Calu3 (cell line): ENCODE measurements at regions not wholly inside any gene's neighbourhood (a gene's known extent, or its start where the extent isn't known, plus 50 kb on each side); places are given as distances from the start of the nearest gene placed in this dataset.

Experiments used
- BruUV-seq: library from RNA; stranded (reverse); fragments of 400-500 nt; replicated peaks from 2 replicates; lab custom pipeline; 2021; lab: Mats Ljungman, UMichigan
- CTCF ChIA-PET: fragments of 300-600 bp; sonication (Branson Sonifier 250); formaldehyde crosslinking; loops from one replicate; lab custom pipeline; 2022; ENCODE audit warnings: antibody characterized with exemption; lab: Charles Lee
- DNase-seq: peaks from one replicate; pipeline ENCODE4 v3.0.0; 2022
- H3K27ac Mint-ChIP-seq: one replicate; pipeline ENCODE4 v1.8.0; 2022; ENCODE audit warnings: mixed read lengths; ENCODE audit not compliant: unreplicated experiment
- H3K27me3 Mint-ChIP-seq: one replicate; pipeline ENCODE4 v1.8.0; 2022; ENCODE audit warnings: mixed read lengths; ENCODE audit not compliant: unreplicated experiment
- H3K36me3 Mint-ChIP-seq: one replicate; pipeline ENCODE4 v1.8.0; 2022; ENCODE audit warnings: mild to moderate bottlenecking, moderate library complexity, mixed read lengths; ENCODE audit not compliant: insufficient read depth, unreplicated experiment
- H3K4me1 Mint-ChIP-seq: one replicate; pipeline ENCODE4 v1.8.0; 2022; ENCODE audit warnings: mild to moderate bottlenecking, low read depth, mixed read lengths; ENCODE audit not compliant: unreplicated experiment
- H3K4me3 Mint-ChIP-seq: one replicate; pipeline ENCODE4 v1.8.0; 2022; ENCODE audit warnings: mild to moderate bottlenecking, low read depth, moderate library complexity, mixed read lengths; ENCODE audit not compliant: unreplicated experiment
- H3K9me3 Mint-ChIP-seq: one replicate; pipeline ENCODE4 v1.8.0; 2022; ENCODE audit warnings: low read depth, mixed read lengths; ENCODE audit not compliant: unreplicated experiment
- CTCF ChIP-seq: fragments of 200-600 bp; IDR thresholded peaks from one replicate; pipeline ENCODE4 v1.8.0; 2022; ENCODE audit warnings: antibody characterized with exemption; ENCODE audit not compliant: unreplicated experiment
- intact Hi-C: fragments of 100-400 bp; cut with micrococcal nuclease; formaldehyde crosslinking; loops from one replicate; pipeline ENCODE4 v1.10.0; 2022; ENCODE audit not compliant: unreplicated experiment

- intact Hi-C loops = no loop called here
- H3K27ac Mint-ChIP-seq = no peak overlapping the region
- no peaks in the 10 kb centered on the region for H3K4me1 Mint-ChIP-seq
- H3K9me3 Mint-ChIP-seq = peaks cover 7% of the 10 kb centered on the region
- no peak for DNase-seq
- CTCF ChIA-PET = no interaction called here
- no peak for TF ChIP-seq CTCF
- no peaks in the 10 kb centered on the region for H3K27me3 Mint-ChIP-seq
- H3K4me3 Mint-ChIP-seq = no peak overlapping the region
- no peaks in the 10 kb centered on the region for H3K36me3 Mint-ChIP-seq
- no TSS peak for BruUV-seq
Measured at GRCh38 chr14:39621678-39622077, 189.4 kb upstream of the FBXO33 start.

GRCh38 chr14:39621223-39621622 is 189.0 kb upstream of the FBXO33 start:
- Mint-ChIP-seq H3K4me3 (no peak overlapping the region), H3K9me3 (peaks cover 7% of the 10 kb centered on the region), H3K36me3 (no peaks in the 10 kb centered on the region), H3K27ac (no peak overlapping the region), H3K4me1 (no peaks in the 10 kb centered on the region), H3K27me3 (no peaks in the 10 kb centered on the region)
- no TSS peak for BruUV-seq
- CTCF ChIA-PET = no interaction called here
- intact Hi-C loops = no loop called here
- no peak for DNase-seq
- no peak for TF ChIP-seq CTCF

GRCh38 chr14:39617537-39617936 is 185.3 kb upstream of the FBXO33 start:
- CTCF ChIA-PET = no interaction called here
- Mint-ChIP-seq H3K27ac (no peak overlapping the region), H3K4me1 (no peaks in the 10 kb centered on the region), H3K4me3 (no peak overlapping the region), H3K9me3 (peaks cover 5% of the 10 kb centered on the region), H3K27me3 (no peaks in the 10 kb centered on the region), H3K36me3 (no peaks in the 10 kb centered on the region)
- BruUV-seq = no TSS peak
- TF ChIP-seq CTCF = no peak
- intact Hi-C loops = no loop called here
- no peak for DNase-seq

- Mint-ChIP-seq H3K36me3 (no peaks in the 10 kb centered on the region), H3K27me3 (no peaks in the 10 kb centered on the region), H3K4me3 (no peak overlapping the region), H3K4me1 (no peaks in the 10 kb centered on the region), H3K9me3 (no peaks in the 10 kb centered on the region), H3K27ac (no peak overlapping the region)
- CTCF ChIA-PET = no interaction called here
- no TSS peak for BruUV-seq
- no peak for DNase-seq
- intact Hi-C loops = no loop called here
- no peak for TF ChIP-seq CTCF
Measured at GRCh38 chr14:39615352-39615751, 183.1 kb upstream of the FBXO33 start.
